ENCODE measurements at regions not wholly inside any gene's neighbourhood (a gene's known extent, or its start where the extent isn't known, plus 50 kb on each side); places are given as distances from the start of the nearest gene placed in this dataset.
A peak's percentile ranks its signal among the peaks of the same experiment; 100 is the strongest.

DNA sequence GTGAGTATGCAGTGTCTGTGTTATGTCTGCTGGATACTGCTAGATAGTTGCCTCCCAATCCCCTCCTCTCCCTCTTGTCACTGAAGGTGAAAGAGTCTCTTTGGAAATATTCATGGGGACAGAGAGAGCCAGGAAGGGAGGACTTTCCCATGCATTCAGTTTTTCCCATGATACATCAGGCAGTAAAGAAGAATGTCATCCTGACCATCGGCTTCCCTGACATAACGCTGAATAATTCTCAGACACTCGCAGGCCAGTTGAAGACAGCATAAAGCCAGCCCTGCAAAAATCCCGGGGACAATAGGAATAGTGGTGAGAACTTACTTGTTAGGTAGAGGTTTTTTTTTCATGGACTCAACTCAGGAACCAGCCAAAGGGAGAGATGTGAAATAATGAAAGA, 58.1 kb downstream of the KLF4 start:
- H3K4me3 ChIP-seq, result no peak overlapping the region
- no peaks in the 10 kb centered on the region for H3K4me1 ChIP-seq
- no peak overlapping the region for H3K27ac ChIP-seq (replicated peaks in 1 of 4)
- intact Hi-C loops (cut with DNase I), result no loop called here
- H3K27me3 ChIP-seq, result no peaks in the 10 kb centered on the region
- WGBS, result 84% methylated on average over 4 of the region's 4 CpGs
- no peak for TF ChIP-seq POLR2AphosphoS5 (IDR thresholded peaks at IDR 0.05)
- TF ChIP-seq EP300 (IDR thresholded peaks at IDR 0.05), result no peak
- TF ChIP-seq, protein P1, sequence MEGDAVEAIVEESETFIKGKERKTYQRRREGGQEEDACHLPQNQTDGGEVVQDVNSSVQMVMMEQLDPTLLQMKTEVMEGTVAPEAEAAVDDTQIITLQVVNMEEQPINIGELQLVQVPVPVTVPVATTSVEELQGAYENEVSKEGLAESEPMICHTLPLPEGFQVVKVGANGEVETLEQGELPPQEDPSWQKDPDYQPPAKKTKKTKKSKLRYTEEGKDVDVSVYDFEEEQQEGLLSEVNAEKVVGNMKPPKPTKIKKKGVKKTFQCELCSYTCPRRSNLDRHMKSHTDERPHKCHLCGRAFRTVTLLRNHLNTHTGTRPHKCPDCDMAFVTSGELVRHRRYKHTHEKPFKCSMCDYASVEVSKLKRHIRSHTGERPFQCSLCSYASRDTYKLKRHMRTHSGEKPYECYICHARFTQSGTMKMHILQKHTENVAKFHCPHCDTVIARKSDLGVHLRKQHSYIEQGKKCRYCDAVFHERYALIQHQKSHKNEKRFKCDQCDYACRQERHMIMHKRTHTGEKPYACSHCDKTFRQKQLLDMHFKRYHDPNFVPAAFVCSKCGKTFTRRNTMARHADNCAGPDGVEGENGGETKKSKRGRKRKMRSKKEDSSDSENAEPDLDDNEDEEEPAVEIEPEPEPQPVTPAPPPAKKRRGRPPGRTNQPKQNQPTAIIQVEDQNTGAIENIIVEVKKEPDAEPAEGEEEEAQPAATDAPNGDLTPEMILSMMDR (IDR thresholded peaks at IDR 0.05), result no peak
- no peak for TF ChIP-seq POLR2A (IDR thresholded peaks at IDR 0.05; ENCODE audit: low read depth)
- no peak for DNase-seq (ENCODE audit: extremely low spot score)
- no peaks in the 10 kb centered on the region for H3K36me3 ChIP-seq
- no peaks in the 10 kb centered on the region for H3K9me3 ChIP-seq

DNA sequence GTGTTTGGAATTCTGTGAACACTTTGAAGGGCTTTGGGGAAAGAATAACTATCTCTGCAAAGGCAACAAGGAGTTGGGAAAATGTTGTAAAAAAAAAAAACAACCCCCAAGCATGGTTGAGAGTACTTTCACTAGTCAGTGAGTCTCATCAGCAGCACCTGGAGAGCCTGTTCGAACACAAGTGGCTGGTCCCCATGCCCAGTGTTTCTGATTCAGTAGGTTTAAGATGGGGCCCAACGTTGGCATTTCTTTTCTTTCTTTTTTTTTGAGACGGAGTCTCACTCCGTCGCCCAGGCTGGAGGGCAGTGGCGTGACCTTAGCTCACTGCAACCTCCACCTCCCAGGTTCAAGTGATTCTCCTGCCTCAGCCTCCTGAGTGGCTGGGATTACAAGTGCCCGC, 59.5 kb downstream of the KLF4 start:
- Histone ChIP-seq H3K9me3 (no peaks in the 10 kb centered on the region), H3K4me1 (peaks cover 0 to 9% (median 6%) of the 10 kb centered on the region in 4 donors), H3K4me3 (no peak overlapping the region), H3K27me3 (no peaks in the 10 kb centered on the region), H3K27ac (replicated peaks in 1 of 4) (no peak overlapping the region), H3K36me3 (no peaks in the 10 kb centered on the region)
- intact Hi-C loops (cut with DNase I), result no loop called here
- 94% methylated on average over 7 of the region's 7 CpGs for WGBS
- DNase-seq (ENCODE audit: extremely low spot score), result no peak
- TF ChIP-seq EP300 (IDR thresholded peaks at IDR 0.05) (no peak), POLR2AphosphoS5 (IDR thresholded peaks at IDR 0.05) (no peak), POLR2A (IDR thresholded peaks at IDR 0.05; ENCODE audit: low read depth) (no peak)
- TF ChIP-seq, protein P1 (IDR thresholded peaks at IDR 0.05), result no peak

DNA sequence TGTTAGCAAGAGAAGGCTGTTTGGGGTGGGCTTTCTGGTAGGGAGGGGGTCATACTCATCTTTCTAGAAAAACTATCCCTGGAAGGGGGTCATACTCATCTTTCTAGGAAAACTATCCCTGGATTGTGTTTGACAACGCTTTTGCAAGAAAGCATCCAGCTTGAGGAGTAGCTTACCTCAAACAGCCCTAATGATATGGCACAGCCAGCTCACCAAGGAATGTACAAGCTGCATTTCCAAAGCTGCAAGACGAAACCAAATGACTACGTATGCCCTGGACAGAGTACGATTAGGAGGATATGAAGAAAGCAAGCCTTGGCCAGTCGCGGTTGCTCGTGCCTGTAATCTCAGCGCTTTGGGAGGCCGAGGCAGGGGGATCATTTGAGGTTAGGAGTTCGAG, 63.4 kb downstream of the KLF4 start:
- intact Hi-C loops (cut with DNase I), result no loop called here
- H3K27me3 ChIP-seq, result no peaks in the 10 kb centered on the region
- H3K4me1 ChIP-seq, result peaks cover 12 to 25% (median 22%) of the 10 kb centered on the region in 4 donors
- H3K4me3 ChIP-seq, result no peak overlapping the region
- TF ChIP-seq POLR2AphosphoS5 (IDR thresholded peaks at IDR 0.05) (no peak), EP300 (IDR thresholded peaks at IDR 0.05) (no peak), POLR2A (IDR thresholded peaks at IDR 0.05; ENCODE audit: low read depth) (no peak)
- TF ChIP-seq, protein P1 (IDR thresholded peaks at IDR 0.05), result no peak
- no peak for DNase-seq (ENCODE audit: extremely low spot score)
- H3K9me3 ChIP-seq, result no peaks in the 10 kb centered on the region
- peak overlapping the region in 2 of 4 donors; percentile 66 to 78 for H3K27ac ChIP-seq (replicated peaks in 1 of 4)
- WGBS, result 95% methylated on average over 10 of the region's 10 CpGs
- no peaks in the 10 kb centered on the region for H3K36me3 ChIP-seq

DNA sequence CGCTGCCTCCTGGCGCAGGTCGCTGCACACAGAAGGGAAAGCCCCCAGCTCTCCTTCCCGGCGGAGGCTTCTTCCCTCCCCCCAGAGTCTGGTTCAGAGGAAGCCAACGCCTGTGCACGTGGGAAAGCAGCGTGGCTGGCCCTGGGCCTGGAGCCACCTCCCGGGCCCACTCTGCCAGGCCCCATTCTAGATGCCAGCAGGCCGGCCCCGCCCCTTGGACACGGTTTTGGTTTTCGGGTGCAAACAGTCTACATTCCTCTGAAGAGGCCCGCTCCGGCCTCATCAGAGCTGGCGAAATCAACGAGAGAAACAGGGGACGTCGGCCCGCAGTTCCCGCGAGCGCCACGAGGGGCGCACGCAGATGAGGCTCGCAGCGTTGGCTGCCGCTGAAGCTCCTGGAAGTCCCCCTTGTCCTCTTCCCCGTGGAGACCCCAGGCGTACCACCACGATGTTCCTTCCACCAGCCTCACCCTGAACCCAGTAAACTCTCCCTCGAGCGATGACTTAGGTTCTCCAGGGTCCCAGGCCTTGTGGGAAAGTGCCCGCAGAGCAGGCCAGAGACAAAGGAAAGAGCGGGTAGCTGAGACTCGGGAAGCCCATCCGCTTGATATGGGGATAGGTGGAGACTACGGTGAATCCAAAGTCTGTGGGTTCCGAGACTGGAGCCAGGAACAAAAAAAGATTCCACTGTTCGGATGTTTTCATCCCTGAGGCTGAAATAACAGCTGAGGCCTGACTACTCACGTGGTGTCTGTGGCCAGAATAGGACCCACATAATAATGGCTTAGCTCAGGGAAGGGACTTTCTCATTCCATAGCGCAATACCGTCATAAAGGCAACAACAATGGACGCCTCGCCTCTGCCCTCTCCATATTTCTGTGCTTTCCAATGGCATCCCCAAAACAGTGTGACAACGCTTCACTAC, 64.2 kb downstream of the KLF4 start:
- H3K4me3 ChIP-seq, result peak overlapping the region; percentile 36 to 49 (median 39)

More for the DNA sequence above, 64.2 kb downstream of the KLF4 start:
- Histone ChIP-seq H3K27ac (replicated peaks in 1 of 4) (peak overlapping the region; percentile 66 to 78 (median 74)), H3K9me3 (no peaks in the 10 kb centered on the region), H3K4me1 (peaks cover 12 to 25% (median 22%) of the 10 kb centered on the region in 4 donors), H3K36me3 (no peaks in the 10 kb centered on the region), H3K27me3 (no peaks in the 10 kb centered on the region)
- WGBS, result 34% methylated on average over 32 of the region's 47 CpGs
- intact Hi-C loops (cut with DNase I), result no loop called here
- TF ChIP-seq, protein P1 (IDR thresholded peaks at IDR 0.05), result peak; percentile 82 to 98 (median 92)
- TF ChIP-seq POLR2A (IDR thresholded peaks at IDR 0.05; ENCODE audit: low read depth) (no peak), EP300 (IDR thresholded peaks at IDR 0.05) (no peak), POLR2AphosphoS5 (IDR thresholded peaks at IDR 0.05) (peak; percentile 71 to 84)
- DNase-seq (ENCODE audit: extremely low spot score), result peak; percentile 96

Measured in esophagus muscularis mucosa (tissue), 4 donors.